ENCODE measurements at regions not wholly inside any gene's neighbourhood (a gene's known extent, or its start where the extent isn't known, plus 50 kb on each side); places are given as distances from the start of the nearest gene placed in this dataset.

DNA sequence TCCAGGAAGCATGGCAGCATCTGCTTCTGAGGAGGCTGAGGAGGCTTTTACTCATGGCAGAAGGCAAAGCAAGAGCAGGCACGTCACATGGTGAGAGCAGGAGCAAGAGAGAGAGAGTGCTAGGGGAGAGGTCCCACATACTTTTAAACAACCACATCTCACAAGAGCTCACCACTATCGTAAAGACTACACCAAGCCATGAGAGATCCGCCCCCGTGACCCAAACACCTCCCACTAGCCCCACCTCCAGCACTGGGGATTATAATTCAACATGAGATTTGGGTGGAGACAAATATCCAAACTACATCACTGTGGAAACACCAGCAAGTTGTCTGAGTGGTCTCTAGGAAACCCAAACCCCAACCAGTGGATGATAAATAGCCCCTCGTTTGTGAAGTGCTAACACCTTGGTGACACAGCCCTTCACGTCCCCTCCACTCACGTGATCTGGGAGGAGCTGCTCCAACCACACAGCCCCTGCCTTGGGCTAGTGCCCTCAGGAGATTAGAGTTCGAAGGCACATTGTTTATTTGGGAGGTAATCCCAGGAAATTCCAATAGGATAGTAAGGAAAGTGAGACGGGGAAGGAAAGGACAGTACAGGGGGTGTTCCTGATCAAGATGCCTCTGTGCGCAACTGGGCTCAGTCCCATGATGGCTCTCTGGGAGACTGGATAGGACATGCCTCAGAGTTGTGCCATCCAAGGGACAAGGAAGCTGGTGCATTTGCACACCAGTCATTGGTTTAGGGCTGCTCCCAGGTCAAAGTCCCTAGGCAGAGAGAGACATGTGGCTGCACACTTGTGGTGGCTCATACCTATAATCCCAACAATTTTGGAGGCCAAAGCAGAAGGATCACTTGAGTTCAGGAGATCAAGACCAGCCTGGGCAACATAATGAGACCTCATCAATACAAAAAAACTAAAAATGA, 80.6 kb upstream of the CTNNB1 start:
- no peak for DNase-seq

GRCh38 chr3:41120460-41120859, 78.8 kb upstream of the CTNNB1 start:
- DNase-seq: no peak

- no peak for DNase-seq
These were observed 74.0 kb upstream of the CTNNB1 start for GRCh38 chr3:41125258-41125657.

- DNase-seq: no peak
These were observed 72.8 kb upstream of the CTNNB1 start for GRCh38 chr3:41126472-41126871.

DNA sequence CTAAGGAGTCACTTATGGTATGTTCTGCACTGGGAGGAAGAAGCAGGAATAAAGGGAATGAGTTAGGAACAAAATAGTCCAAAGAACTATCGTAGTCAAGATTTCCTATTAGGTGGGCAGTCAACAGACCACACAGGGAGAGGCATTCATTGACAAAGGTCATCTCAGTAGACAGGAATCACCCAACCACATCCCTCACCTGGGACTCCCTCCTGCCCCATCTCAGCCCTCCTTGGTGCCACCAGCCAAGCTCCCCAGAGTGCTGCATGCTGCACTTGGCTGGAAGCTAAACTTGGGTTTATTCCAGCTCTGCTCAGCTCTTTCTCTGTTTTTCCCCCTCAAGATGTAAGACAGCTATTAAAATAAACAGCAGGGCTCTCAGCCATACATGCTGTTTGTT, 72.3 kb upstream of the CTNNB1 start:
- DNase-seq: no peak

DNA sequence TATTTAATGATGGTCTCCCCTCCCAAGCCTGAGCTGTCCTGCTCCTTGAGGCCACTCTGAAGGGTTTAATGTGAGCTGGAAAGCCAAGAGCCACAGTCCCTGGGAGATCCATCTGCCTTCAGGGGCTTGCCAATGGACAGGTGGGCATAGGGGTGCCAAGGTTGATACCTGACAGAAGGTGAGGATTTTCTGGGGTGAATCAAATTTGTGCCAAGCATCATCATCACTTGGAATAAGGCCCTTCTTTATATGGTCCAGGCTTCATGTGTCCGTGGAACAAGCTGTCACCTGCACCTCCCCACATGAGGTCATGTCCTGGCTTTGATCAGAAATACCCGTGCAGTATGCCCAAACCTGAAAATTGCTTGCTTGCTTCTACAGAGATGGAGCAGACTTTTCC, 71.9 kb upstream of the CTNNB1 start:
- no peak for DNase-seq

DNA sequence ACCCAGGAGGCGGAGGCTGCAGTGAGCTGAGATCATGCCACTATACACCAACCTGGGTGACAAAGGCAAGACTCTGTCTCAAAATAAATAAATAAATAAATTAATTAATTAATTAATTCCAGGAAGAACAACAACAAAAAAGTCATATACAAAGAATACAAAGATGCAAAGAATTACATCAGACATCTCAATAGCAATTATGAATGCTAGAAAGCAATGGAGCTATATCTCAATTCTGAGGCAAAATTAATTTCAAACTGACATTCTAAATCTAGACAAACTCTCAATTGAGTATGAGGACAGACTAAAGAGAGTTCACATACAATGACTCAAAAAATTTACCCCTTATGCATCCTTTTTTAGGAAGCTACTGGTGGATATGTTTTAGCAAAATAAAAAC, 69.6 kb upstream of the CTNNB1 start:
- peak; percentile 16 for DNase-seq

- no peak for DNase-seq
These were observed 68.1 kb upstream of the CTNNB1 start for GRCh38 chr3:41131224-41131623.

- no peak for DNase-seq
These were observed 61.6 kb upstream of the CTNNB1 start for GRCh38 chr3:41137686-41138111.

GRCh38 chr3:41138146-41138545, 61.2 kb upstream of the CTNNB1 start:
- no peak for DNase-seq

DNA sequence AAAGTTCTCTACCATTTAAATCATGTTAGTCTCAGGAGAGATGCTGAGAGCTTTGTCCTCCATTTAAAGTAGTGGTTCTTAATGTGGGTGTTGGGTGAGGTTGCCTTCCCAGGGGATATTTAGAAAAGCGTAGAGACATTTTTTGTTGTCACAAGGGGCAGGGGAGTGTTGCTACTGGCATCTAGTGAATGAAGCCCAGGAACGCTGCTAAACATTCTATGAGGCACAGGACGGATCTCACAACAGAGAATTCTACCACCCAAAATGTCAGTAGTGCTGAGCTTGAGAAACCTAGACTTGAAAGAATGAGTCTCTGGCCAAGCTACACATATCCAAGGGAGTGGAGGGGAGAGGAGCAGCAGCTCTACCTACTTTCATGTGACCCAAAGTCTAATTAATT, 60.7 kb upstream of the CTNNB1 start:
- DNase-seq: no peak

GRCh38 chr3:41140242-41140641, 59.1 kb upstream of the CTNNB1 start:
- no peak for DNase-seq

DNA sequence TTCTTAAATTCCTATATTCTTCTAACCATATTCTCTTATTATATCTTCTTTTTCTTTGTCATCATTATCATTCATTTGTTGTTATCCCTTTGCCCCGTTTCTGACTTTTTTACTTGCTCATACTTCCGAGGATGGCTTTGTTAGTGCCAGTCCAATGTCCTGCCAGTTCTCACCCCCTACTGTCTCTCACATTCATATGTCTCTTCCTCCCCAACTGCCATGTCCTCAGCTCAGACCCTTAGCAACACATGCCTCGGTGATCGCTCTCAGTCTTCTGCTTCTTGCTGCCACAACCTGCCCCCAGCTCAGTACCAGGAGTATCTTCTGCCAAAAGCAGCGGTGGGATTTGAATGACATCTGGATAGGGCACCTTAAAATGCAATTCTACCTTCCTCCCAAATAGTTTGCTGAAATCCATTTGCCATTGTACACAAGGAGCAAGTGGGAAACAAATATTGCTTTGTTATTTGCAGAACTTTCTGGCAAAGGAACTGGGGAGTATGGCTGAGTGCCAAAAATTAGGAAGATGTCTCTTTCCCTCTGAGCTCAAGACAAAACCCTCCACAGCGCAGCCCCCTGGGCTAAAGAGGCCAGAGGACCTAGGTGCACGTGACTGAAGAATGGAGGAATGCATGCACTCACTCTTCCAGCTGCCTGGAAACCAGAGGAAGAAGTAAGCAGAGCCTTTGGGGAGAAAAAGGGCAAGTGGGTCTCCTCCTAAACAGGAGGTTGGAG, 57.7 kb upstream of the CTNNB1 start:
- DNase-seq: no peak

- DNase-seq: no peak
These were observed 55.8 kb upstream of the CTNNB1 start for GRCh38 chr3:41143421-41144031.

GRCh38 chr3:41144631-41145030, 54.7 kb upstream of the CTNNB1 start:
- DNase-seq: no peak

- DNase-seq: no peak
These were observed 50.8 kb upstream of the CTNNB1 start for GRCh38 chr3:41148478-41148877.

GRCh38 chr3:41148901-41149300, 50.4 kb upstream of the CTNNB1 start:
- DNase-seq: no peak

All from hematopoietic multipotent progenitor cell treated with erythropoietin and hydrocortisone succinate and interleukin-3 and kit ligand, for 4 days (in vitro differentiated cells).